IMR-90 (cell line): ENCODE measurements at regions not wholly inside any gene's neighbourhood (a gene's known extent, or its start where the extent isn't known, plus 50 kb on each side); places are given as distances from the start of the nearest gene placed in this dataset.

Experiments
- ATAC-seq: fragments of 200-7000 bp; cut with Tn5 transposase; 2 replicates; pipeline ENCODE4 v1.9.1; 2020; ENCODE audit warnings: low read depth, mild to moderate bottlenecking, moderate library complexity
- BruUV-seq: library from RNA; stranded (reverse); fragments of 400-500 nt; replicated peaks from 2 replicates; lab custom pipeline; 2021; lab: Mats Ljungman, UMichigan
- CTCF ChIA-PET: fragments of 300-600 bp; formaldehyde crosslinking; extraction: SDS; loops from one replicate; lab custom pipeline; 2021; ENCODE audit warnings: antibody characterized with exemption; lab: Yijun Ruan, JAX
- POLR2A ChIA-PET: fragments of 300-600 bp; sonication (Branson Sonifier 250); formaldehyde crosslinking; loops from one replicate; lab custom pipeline; 2022; ENCODE audit warnings: antibody characterized with exemption; ENCODE audit not compliant: unreplicated experiment; lab: Charles Lee
- DNase-seq: peaks from one replicate; pipeline ENCODE4 v3.0.0; 2013
- H2AFZ ChIP-seq: replicated peaks from 2 replicates; pipeline ENCODE3; 2013; ENCODE audit warnings: low read length, mild to moderate bottlenecking; ENCODE audit not compliant: poor library complexity
- H2AK5ac ChIP-seq: 2 replicates; pipeline ENCODE4 v1.6.1; 2013; ENCODE audit warnings: low read depth, low read length, inconsistent platforms
- H2AK9ac ChIP-seq: replicated peaks from 2 replicates; pipeline ENCODE3; 2013; ENCODE audit warnings: mild to moderate bottlenecking, low read depth, low read length, moderate library complexity; ENCODE audit not compliant: poor library complexity
- H2BK120ac ChIP-seq: 2 replicates; pipeline ENCODE4 v1.6.1; 2013; ENCODE audit warnings: low read depth, low read length, inconsistent platforms
- H2BK15ac ChIP-seq: 3 replicates; pipeline ENCODE4 v1.6.1; 2013; ENCODE audit warnings: low read depth, low read length, inconsistent platforms
- H2BK20ac ChIP-seq: 2 replicates; pipeline ENCODE4 v1.6.1; 2013; ENCODE audit warnings: low read depth, mild to moderate bottlenecking, inconsistent platforms, low read length, moderate library complexity
- H2BK5ac ChIP-seq: 2 replicates; pipeline ENCODE4 v1.6.1; 2013; ENCODE audit warnings: mild to moderate bottlenecking, low read depth, low read length, inconsistent platforms; ENCODE audit not compliant: poor library complexity, severe bottlenecking
- H3K14ac ChIP-seq: replicated peaks from 2 replicates; pipeline ENCODE4 v1.6.1; 2013; ENCODE audit warnings: low read depth, low read length, inconsistent platforms
- H3K18ac ChIP-seq: 2 replicates; pipeline ENCODE4 v1.6.1; 2013; ENCODE audit warnings: low read depth, low read length, control low read depth
- H3K23ac ChIP-seq: 2 replicates; pipeline ENCODE4 v1.6.1; 2013; ENCODE audit warnings: low read depth, low read length, inconsistent platforms
- H3K27ac ChIP-seq: 2 replicates; pipeline ENCODE4 v1.5.1; 2013; ENCODE audit warnings: mild to moderate bottlenecking, control low read depth, low read length; ENCODE audit not compliant: insufficient read depth
- H3K27me3 ChIP-seq: 2 replicates; pipeline ENCODE4 v1.6.1; 2013; ENCODE audit warnings: low read length; ENCODE audit not compliant: control insufficient read depth, insufficient read depth
- H3K36me3 ChIP-seq: 2 replicates; pipeline ENCODE4 v1.6.1; 2013; ENCODE audit warnings: low read length, mixed read lengths; ENCODE audit not compliant: control insufficient read depth, insufficient read depth
- H3K4ac ChIP-seq: 2 replicates; pipeline ENCODE4 v1.6.1; 2013; ENCODE audit warnings: low read depth, low read length, inconsistent platforms
- H3K4me1 ChIP-seq: 2 replicates; pipeline ENCODE4 v1.6.1; 2013; ENCODE audit warnings: low read length, mixed read lengths; ENCODE audit not compliant: control insufficient read depth, insufficient read depth
- H3K4me2 ChIP-seq: 2 replicates; pipeline ENCODE4 v1.6.1; 2013; ENCODE audit warnings: low read depth, mild to moderate bottlenecking, control low read depth, low read length, moderate library complexity
- H3K4me3 ChIP-seq: 2 replicates; pipeline ENCODE4 v1.5.1; 2013; ENCODE audit warnings: low read depth, mild to moderate bottlenecking, control low read depth, low read length, moderate library complexity; ENCODE audit not compliant: insufficient read depth
- H3K56ac ChIP-seq: 2 replicates; pipeline ENCODE4 v1.6.1; 2013; ENCODE audit warnings: low read length, inconsistent platforms; ENCODE audit not compliant: insufficient read depth; ENCODE audit errors: extremely low read depth
- H3K79me1 ChIP-seq, 2 experiments: 2 replicates each; pipeline ENCODE4 v1.6.1; 2013; ENCODE audit warnings: low read length in 2 of 2, inconsistent platforms in 1 of 2, low read depth in 1 of 2
- H3K9ac ChIP-seq: 2 replicates; pipeline ENCODE4 v1.6.1; 2013; ENCODE audit warnings: low read depth, low read length, control low read depth
- H3K9me1 ChIP-seq: 2 replicates; pipeline ENCODE4 v1.6.1; 2013; ENCODE audit warnings: low read length, inconsistent platforms; ENCODE audit not compliant: insufficient read depth
- H3K9me3 ChIP-seq: 2 replicates; pipeline ENCODE4 v1.6.1; 2013; ENCODE audit warnings: low read length; ENCODE audit not compliant: control insufficient read depth, insufficient read depth
- H4K20me1 ChIP-seq: 2 replicates; pipeline ENCODE4 v1.6.1; 2013; ENCODE audit warnings: low read length, inconsistent platforms; ENCODE audit not compliant: insufficient read depth
- H4K5ac ChIP-seq: 2 replicates; pipeline ENCODE4 v1.6.1; 2013; ENCODE audit warnings: mild to moderate bottlenecking, low read depth, low read length, control low read depth
- H4K8ac ChIP-seq, 2 experiments: 2 replicates each; pipeline ENCODE4 v1.6.1; 2013; ENCODE audit warnings: low read depth in 2 of 2, low read length in 2 of 2, control low read depth in 1 of 2, inconsistent platforms in 1 of 2
- H4K91ac ChIP-seq: 2 replicates; pipeline ENCODE4 v1.6.1; 2013; ENCODE audit warnings: low read depth, low read length, inconsistent platforms; ENCODE audit not compliant: insufficient read depth
- BHLHE40 ChIP-seq: fragments of 150-350 bp; IDR thresholded peaks from 2 replicates; pipeline ENCODE4 v1.6.1; 2016; ENCODE audit warnings: mild to moderate bottlenecking, low read depth, low read length
- CEBPB ChIP-seq: IDR thresholded peaks from 2 replicates; pipeline ENCODE4 v1.6.1; 2012; ENCODE audit warnings: low read depth, low read length, improper control_type of control experiment
- CHD1 ChIP-seq: IDR thresholded peaks from 2 replicates; pipeline ENCODE4 v1.6.1; 2012; ENCODE audit warnings: low read depth, low read length, improper control_type of control experiment
- ELK1 ChIP-seq: fragments of 150-350 bp; IDR thresholded peaks from 2 replicates; pipeline ENCODE4 v1.6.1; 2016; ENCODE audit warnings: low read depth, mild to moderate bottlenecking, low read length, moderate library complexity, borderline replicate concordance
- FOS ChIP-seq: fragments of 150-350 bp; IDR thresholded peaks from 2 replicates; pipeline ENCODE4 v1.6.1; 2016; ENCODE audit warnings: low read depth, low read length
- MXI1 ChIP-seq: IDR thresholded peaks from 2 replicates; pipeline ENCODE4 v1.6.1; 2012; ENCODE audit warnings: low read depth, mild to moderate bottlenecking, low read length, moderate library complexity, borderline replicate concordance
- POLR2A ChIP-seq: IDR thresholded peaks from 2 replicates; pipeline ENCODE4 v1.6.1; 2012; ENCODE audit warnings: mild to moderate bottlenecking, low read depth, low read length
- RAD21 ChIP-seq: IDR thresholded peaks from 2 replicates; pipeline ENCODE4 v1.6.1; 2012; ENCODE audit warnings: low read length, improper control_type of control experiment
- USF2 ChIP-seq: fragments of 150-350 bp; IDR thresholded peaks from 2 replicates; pipeline ENCODE4 v1.6.1; 2017; ENCODE audit warnings: mild to moderate bottlenecking, antibody characterized with exemption, low read length, low read depth
- WGBS, 2 experiments: methylation state at CpG; one replicate each; pipeline versions ENCODE4 v1.1.5 to v1.1.7; 2013; ENCODE audit warnings: missing lambda C conversion rate in 2 of 2; ENCODE audit not compliant: insufficient read length in 1 of 2; ENCODE audit errors: extremely low coverage in 2 of 2; 5-methylcytosine and 5-hydroxymethylcytosine counted together
- dilution Hi-C: fragments of 300-500 bp; cut with HindIII; formaldehyde crosslinking; loops from one replicate; pipeline ENCODE4 v1.14.3; 2018; ENCODE audit warnings: low sequenced_read_pairs; ENCODE audit not compliant: unreplicated experiment
- in situ Hi-C: fragments of 300-500 bp; cut with MboI; formaldehyde crosslinking; loops from 3 replicates; pipeline ENCODE4 v1.14.3; 2019; ENCODE audit warnings: low sequenced_read_pairs, inconsistent platforms, mixed read lengths
- intact Hi-C: fragments of 100-400 bp; cut with micrococcal nuclease; formaldehyde crosslinking; loops from 2 replicates; pipeline ENCODE4 v1.10.0; 2022

- POLR2A ChIA-PET = no interaction called here
- dilution Hi-C loops (no loop called here), intact Hi-C loops (no loop called here), in situ Hi-C loops (no loop called here)
- DNase-seq = no peak
- H3K23ac ChIP-seq = no peak overlapping the region
- no peak overlapping the region for H3K4ac ChIP-seq
- no peaks in the 10 kb centered on the region for H3K4me1 ChIP-seq
- ATAC-seq = no peak
- no peak overlapping the region for H4K91ac ChIP-seq
- no peaks in the 10 kb centered on the region for H3K27me3 ChIP-seq
- no peaks in the 10 kb centered on the region for H3K36me3 ChIP-seq
- no peak overlapping the region for H3K14ac ChIP-seq
- no peak overlapping the region for H2BK15ac ChIP-seq
- H3K56ac ChIP-seq = no peak overlapping the region
- H2AFZ ChIP-seq = no peak overlapping the region
- no peak overlapping the region for H2AK9ac ChIP-seq
- 55% methylated on average over 5 of the region's 15 CpGs; no CpG with 5 or more reads in 1 of the 2 experiments for WGBS, 2 experiments
- H4K20me1 ChIP-seq = no peaks in the 10 kb centered on the region
- CTCF ChIA-PET = no interaction called here
- H4K5ac ChIP-seq = no peak overlapping the region
- H2BK20ac ChIP-seq = no peak overlapping the region
- H3K4me2 ChIP-seq = no peak overlapping the region
- no peak overlapping the region for H3K9ac ChIP-seq
- no peak overlapping the region for H3K4me3 ChIP-seq
- no peak overlapping the region for H3K27ac ChIP-seq
- no peaks in the 10 kb centered on the region for H3K79me1 ChIP-seq
- no peak overlapping the region for H3K18ac ChIP-seq
- H4K8ac ChIP-seq = no peak overlapping the region
- H3K9me1 ChIP-seq = no peaks in the 10 kb centered on the region
- TF ChIP-seq POLR2A = no peak
- no peak for TF ChIP-seq ELK1
- TF ChIP-seq BHLHE40 = no peak
- TF ChIP-seq MXI1 = no peak
- TF ChIP-seq CHD1 = no peak
- no peak for TF ChIP-seq RAD21
- no peak for TF ChIP-seq FOS
- TF ChIP-seq CEBPB = no peak
- no peak for TF ChIP-seq USF2
- no peak overlapping the region for H2BK5ac ChIP-seq
- H2AK5ac ChIP-seq = no peak overlapping the region
- no TSS peak for BruUV-seq
- H3K9me3 ChIP-seq = peaks cover 6% of the 10 kb centered on the region; the same call in 1 of the 2 replicates
- H2BK120ac ChIP-seq = no peak overlapping the region
Observed at GRCh38 chr6:159493231-159493897, 199.7 kb downstream of the SOD2 start.
